GM12864 (cell line): ENCODE measurements at regions not wholly inside any gene's neighbourhood (a gene's known extent, or its start where the extent isn't known, plus 50 kb on each side); places are given as distances from the start of the nearest gene placed in this dataset.
"Not testable (repeated sequence)": the region's sequence is repeated elsewhere in the genome, so short reads cannot be mapped to it uniquely, and the experiment has no call there.

Experiments
- DNase-seq: peaks from one replicate; pipeline ENCODE4 v3.0.0-alpha.2; 2011; ENCODE audit warnings: low read depth
- H3K4me3 ChIP-seq: 2 replicates; pipeline ENCODE4 v1.5.1; 2011; ENCODE audit warnings: mild to moderate bottlenecking, low read depth, low read length, control low read depth
- TF ChIP-seq, protein P1 (sequence below): IDR thresholded peaks from 2 replicates; pipeline ENCODE4 v1.5.1; 2011; ENCODE audit warnings: low read depth, mild to moderate bottlenecking, moderate library complexity, low read length, control low read depth, inconsistent platforms; ENCODE audit errors: missing control alignments

DNA sequence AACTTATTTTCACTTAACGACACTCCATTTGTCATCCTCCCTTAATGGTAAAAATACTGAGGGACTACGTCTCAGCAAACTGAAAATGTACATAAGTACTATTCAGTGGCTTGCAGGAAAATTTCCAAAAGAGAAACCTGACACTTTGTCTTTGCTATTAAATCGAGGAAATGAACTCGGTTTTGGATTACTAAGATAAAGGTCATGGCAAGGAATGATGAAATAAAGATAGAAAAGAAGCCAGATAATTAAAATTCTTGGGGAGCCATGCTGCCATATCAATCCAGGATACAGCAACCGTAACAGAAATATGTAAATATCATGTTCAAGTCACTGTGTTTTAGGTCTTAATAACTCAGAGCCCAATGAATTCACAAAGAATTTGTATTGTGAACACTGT is 647.8 kb downstream of the CDH9 start:
- TF ChIP-seq, protein P1, sequence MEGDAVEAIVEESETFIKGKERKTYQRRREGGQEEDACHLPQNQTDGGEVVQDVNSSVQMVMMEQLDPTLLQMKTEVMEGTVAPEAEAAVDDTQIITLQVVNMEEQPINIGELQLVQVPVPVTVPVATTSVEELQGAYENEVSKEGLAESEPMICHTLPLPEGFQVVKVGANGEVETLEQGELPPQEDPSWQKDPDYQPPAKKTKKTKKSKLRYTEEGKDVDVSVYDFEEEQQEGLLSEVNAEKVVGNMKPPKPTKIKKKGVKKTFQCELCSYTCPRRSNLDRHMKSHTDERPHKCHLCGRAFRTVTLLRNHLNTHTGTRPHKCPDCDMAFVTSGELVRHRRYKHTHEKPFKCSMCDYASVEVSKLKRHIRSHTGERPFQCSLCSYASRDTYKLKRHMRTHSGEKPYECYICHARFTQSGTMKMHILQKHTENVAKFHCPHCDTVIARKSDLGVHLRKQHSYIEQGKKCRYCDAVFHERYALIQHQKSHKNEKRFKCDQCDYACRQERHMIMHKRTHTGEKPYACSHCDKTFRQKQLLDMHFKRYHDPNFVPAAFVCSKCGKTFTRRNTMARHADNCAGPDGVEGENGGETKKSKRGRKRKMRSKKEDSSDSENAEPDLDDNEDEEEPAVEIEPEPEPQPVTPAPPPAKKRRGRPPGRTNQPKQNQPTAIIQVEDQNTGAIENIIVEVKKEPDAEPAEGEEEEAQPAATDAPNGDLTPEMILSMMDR = no peak
- H3K4me3 ChIP-seq = no peak overlapping the region
- DNase-seq = no peak

- TF ChIP-seq, protein P1 = no peak
- no peak for DNase-seq
- no peak overlapping the region for H3K4me3 ChIP-seq
Measured at GRCh38 chr5:26388976-26389375, 649.4 kb downstream of the CDH9 start.

DNA sequence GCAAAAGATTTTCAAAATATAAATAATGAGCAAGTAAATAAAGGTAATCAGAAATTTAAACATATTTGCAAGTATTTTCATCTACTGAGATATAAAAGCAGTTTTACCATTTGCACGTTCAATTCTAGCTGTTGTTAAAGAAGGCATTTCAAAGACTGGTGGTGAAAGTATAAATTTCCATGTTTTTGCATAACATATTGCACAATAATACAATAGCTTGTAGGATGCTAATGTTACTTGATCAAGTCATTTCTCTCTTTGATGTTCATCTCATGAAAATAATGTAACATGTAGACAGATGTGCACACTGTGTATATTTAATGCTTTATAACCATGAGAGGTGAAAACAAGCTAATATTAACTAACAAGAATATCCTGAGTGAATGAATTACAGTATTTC is 651.9 kb downstream of the CDH9 start:
- DNase-seq = no peak
- H3K4me3 ChIP-seq = no peak overlapping the region
- TF ChIP-seq, protein P1 = no peak

DNA sequence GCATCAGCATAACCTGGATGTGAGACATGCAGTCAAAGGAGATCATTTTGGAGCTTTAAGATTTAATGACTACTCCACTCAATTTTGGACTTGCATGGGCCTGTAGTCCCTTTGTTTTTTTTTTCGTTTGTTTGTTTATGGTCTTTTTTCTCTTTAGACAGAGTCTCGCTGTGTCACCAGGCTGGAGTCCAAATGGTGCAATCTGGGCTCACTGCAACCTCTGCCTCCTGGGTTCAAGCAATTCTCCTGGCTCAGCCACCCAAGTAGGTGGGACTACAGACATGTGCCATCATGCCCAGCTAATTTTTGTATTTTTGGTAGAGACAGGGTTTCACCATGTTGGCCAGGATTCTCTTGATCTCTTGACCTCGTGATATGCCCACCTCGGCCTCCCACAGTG is 673.8 kb downstream of the CDH9 start:
- not testable (repeated sequence) for H3K4me3 ChIP-seq

DNA sequence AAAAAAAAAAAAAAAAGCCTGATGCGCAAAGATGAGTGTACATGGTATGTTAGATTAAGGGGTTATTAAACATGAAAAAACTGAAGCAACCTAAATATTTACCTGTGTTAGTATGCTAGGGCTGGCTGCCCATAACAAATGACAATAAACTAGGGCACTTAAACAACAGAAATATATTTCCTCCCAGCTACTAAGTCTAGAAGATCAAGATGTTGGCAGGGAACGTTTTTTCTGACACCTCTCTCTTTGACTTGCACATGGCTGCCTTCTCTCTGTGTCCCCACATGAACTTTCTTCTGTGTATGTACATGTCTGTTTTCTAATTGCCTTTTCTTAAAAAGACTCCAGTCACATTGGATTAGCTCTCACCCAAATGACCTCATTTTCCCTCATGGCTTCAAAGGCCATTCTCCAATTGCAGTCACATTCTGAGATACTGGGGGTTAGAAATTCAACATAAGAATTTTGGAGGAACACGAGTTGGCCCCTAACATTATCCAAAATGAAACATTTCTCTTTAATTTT is 694.5 kb downstream of the CDH9 start:
- TF ChIP-seq, protein P1 = no peak
- H3K4me3 ChIP-seq = no peak overlapping the region
- DNase-seq = no peak

More for the DNA sequence above, 673.8 kb downstream of the CDH9 start:
- not testable (repeated sequence) for DNase-seq

- no peak for DNase-seq
- H3K4me3 ChIP-seq = no peak overlapping the region
- TF ChIP-seq, protein P1 = no peak
Measured at GRCh38 chr5:26339576-26339975, 698.8 kb downstream of the CDH9 start.

DNA sequence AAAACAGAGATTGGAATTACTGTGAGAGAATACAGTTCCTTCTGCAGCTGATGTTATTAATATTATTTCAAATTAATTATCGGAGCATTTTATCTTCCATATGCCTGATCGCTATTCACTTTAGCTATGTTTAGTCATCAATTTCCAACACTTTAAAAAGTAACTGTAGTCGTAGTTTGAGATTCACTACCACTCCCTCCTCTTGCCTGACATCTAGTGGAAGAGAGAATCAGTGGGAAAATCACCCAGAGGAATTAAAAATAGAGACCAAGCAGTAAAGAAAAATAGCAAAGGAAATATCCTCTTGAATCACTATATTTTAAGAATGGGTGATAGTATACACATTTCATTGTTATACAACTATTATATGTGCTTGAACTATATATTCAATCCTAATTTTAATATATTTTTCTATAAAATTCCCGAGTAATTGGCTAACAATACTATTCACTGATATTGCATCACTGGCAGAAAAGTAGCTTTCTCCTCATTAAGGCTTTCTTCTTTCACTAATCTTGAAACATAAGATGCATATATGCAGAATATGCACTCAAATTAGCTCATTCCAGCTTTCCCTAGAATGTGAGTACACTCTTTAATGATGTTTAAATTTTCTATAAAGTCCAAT is 708.7 kb downstream of the CDH9 start:
- TF ChIP-seq, protein P1 = no peak
- H3K4me3 ChIP-seq = no peak overlapping the region
- no peak for DNase-seq
